ENCODE measurements at regions not wholly inside any gene's neighbourhood (a gene's known extent, or its start where the extent isn't known, plus 50 kb on each side); places are given as distances from the start of the nearest gene placed in this dataset.

DNA sequence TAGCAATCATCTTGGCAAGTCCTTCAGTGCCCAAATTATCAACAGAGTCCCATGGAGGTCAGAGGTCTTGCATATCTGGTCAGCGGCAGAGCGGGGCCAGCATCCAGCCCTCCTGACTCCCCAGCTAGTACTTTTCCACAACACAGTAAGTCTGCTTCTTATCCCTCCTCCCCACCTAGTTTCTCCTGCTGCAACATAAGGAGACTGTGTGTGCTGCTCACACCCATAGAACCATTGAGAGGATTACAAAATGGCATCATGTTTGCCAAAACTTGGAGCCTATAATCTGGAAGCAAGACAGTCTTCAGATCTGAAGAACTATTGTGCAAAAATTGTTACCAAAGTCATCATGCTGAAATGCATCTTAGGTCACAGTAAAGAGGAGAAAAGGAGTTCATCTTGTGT is 125.8 kb upstream of the ZNF366 start:
- no peak overlapping the region for H3K4me3 ChIP-seq
- peak; percentile 63 for DNase-seq (ENCODE audit: low spot score)
- H3K36me3 ChIP-seq: no peaks in the 10 kb centered on the region
- H3K9me3 ChIP-seq: no peaks in the 10 kb centered on the region
- H3K27me3 ChIP-seq: no peaks in the 10 kb centered on the region
- no peaks in the 10 kb centered on the region for H3K4me1 ChIP-seq
- no peak overlapping the region for H3K27ac ChIP-seq
- TF ChIP-seq, protein P1, sequence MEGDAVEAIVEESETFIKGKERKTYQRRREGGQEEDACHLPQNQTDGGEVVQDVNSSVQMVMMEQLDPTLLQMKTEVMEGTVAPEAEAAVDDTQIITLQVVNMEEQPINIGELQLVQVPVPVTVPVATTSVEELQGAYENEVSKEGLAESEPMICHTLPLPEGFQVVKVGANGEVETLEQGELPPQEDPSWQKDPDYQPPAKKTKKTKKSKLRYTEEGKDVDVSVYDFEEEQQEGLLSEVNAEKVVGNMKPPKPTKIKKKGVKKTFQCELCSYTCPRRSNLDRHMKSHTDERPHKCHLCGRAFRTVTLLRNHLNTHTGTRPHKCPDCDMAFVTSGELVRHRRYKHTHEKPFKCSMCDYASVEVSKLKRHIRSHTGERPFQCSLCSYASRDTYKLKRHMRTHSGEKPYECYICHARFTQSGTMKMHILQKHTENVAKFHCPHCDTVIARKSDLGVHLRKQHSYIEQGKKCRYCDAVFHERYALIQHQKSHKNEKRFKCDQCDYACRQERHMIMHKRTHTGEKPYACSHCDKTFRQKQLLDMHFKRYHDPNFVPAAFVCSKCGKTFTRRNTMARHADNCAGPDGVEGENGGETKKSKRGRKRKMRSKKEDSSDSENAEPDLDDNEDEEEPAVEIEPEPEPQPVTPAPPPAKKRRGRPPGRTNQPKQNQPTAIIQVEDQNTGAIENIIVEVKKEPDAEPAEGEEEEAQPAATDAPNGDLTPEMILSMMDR (IDR thresholded peaks at IDR 0.05): no peak

DNA sequence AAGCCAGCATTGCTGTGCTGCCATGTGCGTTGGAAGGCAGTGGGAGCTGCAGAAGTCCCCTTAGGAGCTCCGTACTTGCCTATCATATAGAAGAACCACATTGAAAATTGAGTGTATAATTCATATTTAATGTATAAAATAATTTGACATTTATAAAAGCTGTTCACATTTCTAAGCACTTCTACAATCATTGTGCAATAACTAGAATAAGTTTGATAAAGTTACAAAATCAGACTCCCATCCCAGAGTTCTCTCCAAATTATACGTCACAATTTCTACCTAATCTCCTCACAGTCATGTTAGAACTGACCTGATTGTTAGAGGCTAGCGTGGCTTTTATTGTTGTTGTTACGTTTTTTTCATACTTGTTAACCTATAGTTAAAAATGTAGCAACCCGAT is 123.5 kb upstream of the ZNF366 start:
- H3K27ac ChIP-seq: no peak overlapping the region
- H3K36me3 ChIP-seq: no peaks in the 10 kb centered on the region
- no peaks in the 10 kb centered on the region for H3K4me1 ChIP-seq
- no peak overlapping the region for H3K4me3 ChIP-seq
- H3K27me3 ChIP-seq: no peaks in the 10 kb centered on the region
- TF ChIP-seq, protein P1 (IDR thresholded peaks at IDR 0.05): no peak
- DNase-seq (ENCODE audit: low spot score): no peak
- no peaks in the 10 kb centered on the region for H3K9me3 ChIP-seq

DNA sequence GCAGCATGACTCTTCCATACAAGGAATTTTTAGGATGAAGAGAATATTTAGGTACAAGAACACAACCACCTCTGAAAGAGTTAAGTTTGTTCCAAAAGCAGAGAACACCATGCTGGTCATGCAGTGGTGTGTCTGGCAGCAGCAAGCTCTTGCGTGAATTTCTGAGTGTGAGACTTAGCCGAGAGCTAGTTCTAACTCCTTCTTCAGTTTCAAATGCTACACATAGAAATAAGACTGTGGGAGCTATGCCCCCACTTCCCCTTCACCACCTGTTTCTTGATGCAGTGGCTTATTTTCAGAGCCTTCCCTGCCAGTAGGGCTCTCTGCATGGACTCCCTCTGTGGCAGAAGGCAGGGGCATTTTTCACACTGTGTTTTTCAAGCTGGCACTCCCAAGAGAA is 122.9 kb upstream of the ZNF366 start:
- Histone ChIP-seq H3K27me3 (no peaks in the 10 kb centered on the region), H3K36me3 (no peaks in the 10 kb centered on the region), H3K9me3 (no peaks in the 10 kb centered on the region), H3K27ac (no peak overlapping the region), H3K4me1 (peaks cover 0 to 2% of the 10 kb centered on the region in 2 donors), H3K4me3 (no peak overlapping the region)
- no peak for DNase-seq (ENCODE audit: low spot score)
- TF ChIP-seq, protein P1 (IDR thresholded peaks at IDR 0.05): no peak

DNA sequence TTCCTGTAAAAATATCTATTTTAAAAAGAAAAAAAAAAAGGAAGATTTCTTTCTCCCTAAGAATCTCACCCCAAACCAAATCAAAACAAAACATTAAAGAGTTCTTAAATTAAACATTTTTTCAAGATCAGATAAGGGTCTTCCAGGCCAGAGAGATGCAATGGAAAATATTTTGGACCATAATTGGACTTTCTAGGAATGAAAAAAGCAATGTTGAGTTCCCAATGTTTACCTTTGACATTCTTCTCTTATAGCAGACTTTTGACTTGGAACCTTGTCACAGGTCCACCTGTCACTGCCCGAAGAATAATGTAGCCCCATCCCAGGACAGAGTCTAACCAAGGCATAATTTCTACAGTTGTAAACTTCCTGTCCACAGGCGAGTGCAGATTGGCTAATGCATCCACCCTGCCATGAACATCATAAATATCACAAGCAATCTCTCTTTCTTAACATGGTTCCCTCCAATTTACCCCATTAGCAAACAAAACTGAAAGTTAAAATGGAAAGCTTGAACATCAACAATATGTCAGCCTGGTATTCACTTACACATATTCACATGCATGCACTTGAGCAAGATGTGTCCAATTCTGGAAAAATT is 121.7 kb upstream of the ZNF366 start:
- Histone ChIP-seq H3K9me3 (no peaks in the 10 kb centered on the region), H3K27ac (no peak overlapping the region), H3K27me3 (no peaks in the 10 kb centered on the region), H3K36me3 (no peaks in the 10 kb centered on the region), H3K4me1 (peaks cover 0 to 12% of the 10 kb centered on the region in 2 donors), H3K4me3 (no peak overlapping the region)
- DNase-seq (ENCODE audit: low spot score): no peak
- TF ChIP-seq, protein P1 (IDR thresholded peaks at IDR 0.05): no peak

DNA sequence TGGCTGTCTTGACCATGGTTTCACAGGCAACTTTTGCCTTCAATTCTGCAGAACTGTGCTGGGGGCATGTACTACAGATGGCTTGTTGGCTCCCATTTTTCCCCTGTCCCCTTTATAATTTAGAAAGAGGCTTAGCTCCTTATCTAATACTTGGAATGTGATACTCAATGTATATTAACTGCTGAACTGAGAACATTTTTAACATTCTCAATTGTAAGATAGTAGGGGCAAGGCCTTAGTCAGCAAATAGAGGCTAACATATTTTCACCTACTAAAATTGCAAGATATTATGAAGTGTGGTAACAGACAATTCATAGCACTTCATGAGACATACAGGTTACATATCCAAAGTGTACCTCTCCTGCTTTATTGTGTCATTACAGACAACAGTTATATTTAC is 118.1 kb upstream of the ZNF366 start:
- TF ChIP-seq, protein P1 (IDR thresholded peaks at IDR 0.05): no peak
- Histone ChIP-seq H3K4me1 (peaks cover 0 to 22% of the 10 kb centered on the region in 2 donors), H3K36me3 (no peaks in the 10 kb centered on the region), H3K4me3 (no peak overlapping the region), H3K27me3 (no peaks in the 10 kb centered on the region), H3K9me3 (no peaks in the 10 kb centered on the region), H3K27ac (no peak overlapping the region)
- no peak for DNase-seq (ENCODE audit: low spot score)

DNA sequence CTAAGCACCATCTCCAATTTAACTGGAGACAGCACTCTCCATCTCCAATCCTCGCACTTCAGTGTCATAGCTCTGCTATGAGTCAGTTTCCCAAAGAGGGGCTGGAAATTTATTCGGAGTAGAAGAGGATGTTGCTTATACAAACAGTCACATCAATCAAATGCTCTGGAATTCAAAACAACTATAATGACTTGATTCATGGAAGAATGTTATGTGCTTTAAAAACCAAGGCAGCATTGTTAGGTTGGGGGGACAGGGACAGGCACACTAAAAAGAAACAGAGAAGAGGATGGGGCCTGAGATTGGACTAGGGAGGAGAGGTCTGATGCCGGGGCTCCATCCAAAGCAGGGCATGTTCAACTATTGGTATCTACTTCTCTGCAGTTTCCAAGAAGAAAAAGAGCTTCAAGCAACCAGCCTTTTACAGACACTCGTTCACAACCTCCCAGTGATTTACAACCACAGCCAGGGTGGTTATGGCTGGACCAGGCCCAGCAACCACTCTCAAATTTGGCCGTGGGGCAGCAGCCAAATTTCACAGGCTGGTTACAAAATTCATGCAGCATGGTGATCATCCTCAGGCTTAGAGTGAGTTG is 117.5 kb upstream of the ZNF366 start:
- DNase-seq (ENCODE audit: low spot score): no peak
- Histone ChIP-seq H3K4me1 (peaks cover 0 to 22% of the 10 kb centered on the region in 2 donors), H3K4me3 (no peak overlapping the region), H3K27me3 (no peaks in the 10 kb centered on the region), H3K9me3 (no peaks in the 10 kb centered on the region), H3K27ac (peak overlapping the region in 1 of 2 donors; percentile 65), H3K36me3 (no peaks in the 10 kb centered on the region)
- TF ChIP-seq, protein P1 (IDR thresholded peaks at IDR 0.05): no peak
